ENCODE measurements at regions not wholly inside any gene's neighbourhood (a gene's known extent, or its start where the extent isn't known, plus 50 kb on each side); places are given as distances from the start of the nearest gene placed in this dataset.
A peak's percentile ranks its signal among the peaks of the same experiment; 100 is the strongest.
"Not testable (repeated sequence)": the region's sequence is repeated elsewhere in the genome, so short reads cannot be mapped to it uniquely, and the experiment has no call there.

DNA sequence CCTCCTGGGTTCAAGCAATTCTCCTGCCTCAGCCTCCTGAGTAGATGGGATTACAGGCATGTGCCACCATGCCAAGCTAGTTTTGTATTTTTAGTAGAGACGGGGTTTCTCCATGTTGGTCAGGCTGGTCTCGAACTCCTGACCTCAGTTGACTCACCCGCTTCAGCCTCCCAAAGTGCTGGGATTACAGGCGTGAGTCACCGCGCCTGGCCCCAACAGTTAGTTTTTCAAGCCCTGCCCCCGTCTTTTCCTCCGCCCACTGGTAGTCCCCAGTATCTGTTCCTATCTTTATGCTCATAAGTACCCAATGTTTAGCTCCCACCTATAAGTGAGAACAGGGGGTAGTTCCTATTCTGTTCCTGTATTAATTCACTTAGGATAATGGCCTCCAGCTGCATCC, 116.6 kb upstream of the TBX3 start:
- peak overlapping the region; percentile 60 for H3K4me2 ChIP-seq (ENCODE audit: low read length)
- peak; percentile 27 for TF ChIP-seq JUND (IDR thresholded peaks at IDR 0.05)
- H3K4me1 ChIP-seq (ENCODE audit: control insufficient read depth in 1 of 2, insufficient read depth in 2 of 2, low read length in 2 of 2) = peaks cover 18 to 20% of the 10 kb centered on the region in 2 experiments
- H3K27me3 ChIP-seq (ENCODE audit: insufficient read depth, low read length); H3K4me3 ChIP-seq (replicated peaks in 1 of 2; ENCODE audit: low read depth in 1 of 2, low read length in 2 of 2); POLR2A ChIA-PET; H4K20me1 ChIP-seq (ENCODE audit: insufficient read depth); H3K9me3 ChIP-seq (ENCODE audit: control insufficient read depth in 1 of 2, insufficient read depth in 1 of 2, low read depth in 1 of 2, low read length in 2 of 2); RAD21 ChIA-PET (ENCODE audit: low non-redundant PET in 1 of 2, low total read pairs in 2 of 2, uncharacterized antibody in 2 of 2, unreplicated experiment in 2 of 2); H3K79me2 ChIP-seq (ENCODE audit: insufficient read depth, low read length); H3K9ac ChIP-seq (ENCODE audit: low read length); H2AFZ ChIP-seq (ENCODE audit: low read depth, low read length, poor library complexity, severe bottlenecking); DNase-seq (ENCODE audit: low read depth, low spot score); BruUV-seq (replicated peaks); H3K27ac ChIP-seq (ENCODE audit: low read depth, low read length); H3K36me3 ChIP-seq (ENCODE audit: control insufficient read depth in 1 of 2, insufficient read depth in 2 of 2, low read length in 2 of 2); H3K9me2 ChIP-seq (ENCODE audit: insufficient read depth); CTCF ChIA-PET; intact Hi-C loops (cut with micrococcal nuclease): not testable (repeated sequence)
- ATAC-seq = 0 out of 2 replicates have a peak, but pooled peaks have one; percentile 25

- no peak overlapping the region for H3K27ac ChIP-seq (ENCODE audit: low read depth, low read length)
- TF ChIP-seq TCF7L2 (IDR thresholded peaks at IDR 0.05; ENCODE audit: borderline replicate concordance, extremely low read depth, insufficient read depth, insufficient read length) (peak; percentile 97), SP1 (IDR thresholded peaks at IDR 0.05; ENCODE audit: low read depth) (peak; percentile 46), REST (IDR thresholded peaks at IDR 0.05; ENCODE audit: low read depth) (no peak), YY1 (IDR thresholded peaks at IDR 0.05; ENCODE audit: extremely low read depth, insufficient replicate concordance, low read depth, low read length) (no peak), ZBTB33 (IDR thresholded peaks at IDR 0.05; ENCODE audit: extremely low read depth, insufficient replicate concordance, low read length) (no peak), EGR1 (IDR thresholded peaks at IDR 0.05; ENCODE audit: low read depth) (peak; percentile 88), ZFX (IDR thresholded peaks at IDR 0.05) (no peak), SRF (IDR thresholded peaks at IDR 0.05; ENCODE audit: low read depth) (no peak), EZH2phosphoT487 (IDR thresholded peaks at IDR 0.05; ENCODE audit: borderline replicate concordance) (no peak), EZH2 (IDR thresholded peaks at IDR 0.05) (no peak), SIN3A (IDR thresholded peaks at IDR 0.05; ENCODE audit: low read depth) (no peak; the same call in 1 of the 2 replicates), JUND (IDR thresholded peaks at IDR 0.05) (peak; percentile 11; the same call in 1 of the 2 replicates)
- TF ChIP-seq, protein P1, sequence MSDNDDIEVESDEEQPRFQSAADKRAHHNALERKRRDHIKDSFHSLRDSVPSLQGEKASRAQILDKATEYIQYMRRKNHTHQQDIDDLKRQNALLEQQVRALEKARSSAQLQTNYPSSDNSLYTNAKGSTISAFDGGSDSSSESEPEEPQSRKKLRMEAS (IDR thresholded peaks at IDR 0.05) = peak; percentile 79
Measured at GRCh38 chr12:114799574-114800487, 115.9 kb upstream of the TBX3 start.

More at GRCh38 chr12:114799574-114800487, 115.9 kb upstream of the TBX3 start:
- Histone ChIP-seq H3K4me2 (ENCODE audit: low read length) (peak overlapping the region; percentile 60), H3K36me3 (ENCODE audit: control insufficient read depth in 1 of 2, insufficient read depth in 2 of 2, low read length in 2 of 2) (no peaks in the 10 kb centered on the region), H3K27me3 (ENCODE audit: insufficient read depth, low read length) (peaks cover 4% of the 10 kb centered on the region; the same call in 1 of the 2 replicates), H2AFZ (ENCODE audit: low read depth, low read length, poor library complexity, severe bottlenecking) (no peak overlapping the region), H3K9me2 (ENCODE audit: insufficient read depth) (no peaks in the 10 kb centered on the region), H4K20me1 (ENCODE audit: insufficient read depth) (no peaks in the 10 kb centered on the region), H3K4me1 (ENCODE audit: control insufficient read depth in 1 of 2, insufficient read depth in 2 of 2, low read length in 2 of 2) (peaks cover 18 to 20% of the 10 kb centered on the region in 2 experiments), H3K9me3 (ENCODE audit: control insufficient read depth in 1 of 2, insufficient read depth in 1 of 2, low read depth in 1 of 2, low read length in 2 of 2) (no peaks in the 10 kb centered on the region), H3K9ac (ENCODE audit: low read length) (no peak overlapping the region), H3K79me2 (ENCODE audit: insufficient read depth, low read length) (no peaks in the 10 kb centered on the region), H3K4me3 (replicated peaks in 1 of 2; ENCODE audit: low read depth in 1 of 2, low read length in 2 of 2) (no peak overlapping the region)
- ChIA-PET CTCF (interaction anchor here (1.0 to 1.4 kb wide), 2 partner anchors 10 to 116 kb away, joined by 3 read pairs; partner anchors contain the start of gene TBX3), POLR2A (no interaction called here), RAD21 (ENCODE audit: low non-redundant PET in 1 of 2, low total read pairs in 2 of 2, uncharacterized antibody in 2 of 2, unreplicated experiment in 2 of 2) (interaction anchor here in 1 of 2 experiments (0.6 kb wide), 1 partner anchor 85 kb away, joined by 3 read pairs; no protein-coding TSS in a partner anchor)
- intact Hi-C loops (cut with micrococcal nuclease) = no loop called here
- ATAC-seq (peak; percentile 95), DNase-seq (ENCODE audit: low read depth, low spot score) (peak; percentile 58)
- BruUV-seq (replicated peaks) = no TSS peak

Measured in HCT116 (cell line).